D721Med (cell line): ENCODE measurements at regions not wholly inside any gene's neighbourhood (a gene's known extent, or its start where the extent isn't known, plus 50 kb on each side); places are given as distances from the start of the nearest gene placed in this dataset.

Experiments
- DNase-seq: peaks from one replicate; pipeline ENCODE4 v3.0.0; 2011; ENCODE audit warnings: low spot score; ENCODE audit not compliant: insufficient read length
- FAIRE-seq: peaks from 2 replicates; lab custom pipeline; 2011; peaks lifted over from hg19 to GRCh38; lab: Jason Lieb, UNC
- TF ChIP-seq, protein P1 (sequence below): IDR thresholded peaks from 2 replicates; pipeline ENCODE4 v1.5.1; 2012; ENCODE audit warnings: mild to moderate bottlenecking, control low read depth; ENCODE audit not compliant: insufficient read depth; ENCODE audit errors: missing control alignments

DNA sequence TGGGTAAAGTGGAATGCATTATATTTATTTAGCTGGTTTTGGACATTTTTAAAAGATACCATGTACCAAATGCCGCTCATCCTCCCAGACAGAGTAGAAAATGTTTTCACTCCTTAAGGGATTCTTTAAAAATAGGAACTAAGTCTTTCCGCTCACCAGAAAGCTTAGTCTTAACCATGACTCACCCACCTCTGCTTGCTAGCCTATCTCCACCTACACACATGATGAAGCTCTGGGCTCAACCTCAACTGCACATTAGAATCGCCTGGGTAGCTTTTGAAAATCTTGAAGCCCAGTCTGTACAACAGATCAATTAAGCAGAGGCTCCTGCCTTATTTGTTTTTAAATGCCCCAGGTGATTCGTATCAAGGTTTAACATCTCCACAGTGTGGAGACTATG, 260.5 kb downstream of the NEDD1 start:
- TF ChIP-seq, protein P1, sequence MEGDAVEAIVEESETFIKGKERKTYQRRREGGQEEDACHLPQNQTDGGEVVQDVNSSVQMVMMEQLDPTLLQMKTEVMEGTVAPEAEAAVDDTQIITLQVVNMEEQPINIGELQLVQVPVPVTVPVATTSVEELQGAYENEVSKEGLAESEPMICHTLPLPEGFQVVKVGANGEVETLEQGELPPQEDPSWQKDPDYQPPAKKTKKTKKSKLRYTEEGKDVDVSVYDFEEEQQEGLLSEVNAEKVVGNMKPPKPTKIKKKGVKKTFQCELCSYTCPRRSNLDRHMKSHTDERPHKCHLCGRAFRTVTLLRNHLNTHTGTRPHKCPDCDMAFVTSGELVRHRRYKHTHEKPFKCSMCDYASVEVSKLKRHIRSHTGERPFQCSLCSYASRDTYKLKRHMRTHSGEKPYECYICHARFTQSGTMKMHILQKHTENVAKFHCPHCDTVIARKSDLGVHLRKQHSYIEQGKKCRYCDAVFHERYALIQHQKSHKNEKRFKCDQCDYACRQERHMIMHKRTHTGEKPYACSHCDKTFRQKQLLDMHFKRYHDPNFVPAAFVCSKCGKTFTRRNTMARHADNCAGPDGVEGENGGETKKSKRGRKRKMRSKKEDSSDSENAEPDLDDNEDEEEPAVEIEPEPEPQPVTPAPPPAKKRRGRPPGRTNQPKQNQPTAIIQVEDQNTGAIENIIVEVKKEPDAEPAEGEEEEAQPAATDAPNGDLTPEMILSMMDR: no peak
- FAIRE-seq (no peak), DNase-seq (no peak)

DNA sequence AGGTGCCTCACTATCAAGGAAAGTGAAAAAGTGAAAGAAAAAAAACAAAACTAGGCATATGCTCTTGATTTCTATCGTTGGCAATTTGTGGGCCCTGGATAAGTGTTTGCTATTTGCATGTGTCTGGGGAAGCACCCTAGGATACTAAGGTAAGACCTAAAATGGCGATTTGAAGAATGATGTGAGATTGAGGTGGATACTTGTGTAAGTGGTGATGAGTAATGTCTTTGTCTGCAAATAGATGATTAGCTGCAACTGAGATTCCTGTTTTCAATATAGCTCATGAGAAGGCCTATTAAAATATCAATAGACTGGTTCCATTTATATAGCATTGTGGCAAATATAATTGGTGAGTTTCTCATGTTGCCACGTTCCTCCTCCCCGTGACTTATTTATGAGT, 261.7 kb downstream of the NEDD1 start:
- no peak for DNase-seq
- TF ChIP-seq, protein P1: no peak
- FAIRE-seq: no peak

DNA sequence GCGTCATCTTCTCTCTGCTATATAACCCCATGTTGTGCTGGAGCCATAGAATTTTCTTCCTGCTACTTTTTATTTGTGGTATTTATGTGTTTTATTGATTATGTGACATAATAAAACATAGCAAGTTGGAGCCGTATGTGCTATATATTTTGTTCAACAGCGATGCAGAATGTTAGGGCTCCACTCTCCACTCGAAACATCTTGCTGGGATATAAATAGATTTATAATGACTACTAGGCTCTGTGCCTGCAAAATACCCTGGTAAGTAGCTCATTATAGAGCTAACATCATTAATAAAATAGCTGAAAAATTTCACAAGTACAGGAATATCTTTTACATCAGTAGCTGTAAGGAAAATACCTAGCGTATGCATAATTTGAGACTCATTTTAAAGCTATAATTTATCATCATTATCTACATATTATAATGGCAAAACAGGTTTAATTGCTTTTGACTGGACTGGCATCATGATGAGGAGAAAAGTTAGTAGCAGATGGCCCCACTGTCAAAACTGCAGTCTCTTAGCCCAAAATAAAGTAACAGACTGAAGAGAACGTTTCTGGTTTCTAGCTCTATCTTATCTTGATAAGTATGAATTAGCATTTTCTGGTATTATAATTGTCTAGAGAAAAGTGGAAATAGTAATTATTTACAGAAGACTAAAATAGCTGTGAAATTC, 263.0 kb downstream of the NEDD1 start:
- TF ChIP-seq, protein P1: no peak
- DNase-seq (no peak), FAIRE-seq (no peak)

DNA sequence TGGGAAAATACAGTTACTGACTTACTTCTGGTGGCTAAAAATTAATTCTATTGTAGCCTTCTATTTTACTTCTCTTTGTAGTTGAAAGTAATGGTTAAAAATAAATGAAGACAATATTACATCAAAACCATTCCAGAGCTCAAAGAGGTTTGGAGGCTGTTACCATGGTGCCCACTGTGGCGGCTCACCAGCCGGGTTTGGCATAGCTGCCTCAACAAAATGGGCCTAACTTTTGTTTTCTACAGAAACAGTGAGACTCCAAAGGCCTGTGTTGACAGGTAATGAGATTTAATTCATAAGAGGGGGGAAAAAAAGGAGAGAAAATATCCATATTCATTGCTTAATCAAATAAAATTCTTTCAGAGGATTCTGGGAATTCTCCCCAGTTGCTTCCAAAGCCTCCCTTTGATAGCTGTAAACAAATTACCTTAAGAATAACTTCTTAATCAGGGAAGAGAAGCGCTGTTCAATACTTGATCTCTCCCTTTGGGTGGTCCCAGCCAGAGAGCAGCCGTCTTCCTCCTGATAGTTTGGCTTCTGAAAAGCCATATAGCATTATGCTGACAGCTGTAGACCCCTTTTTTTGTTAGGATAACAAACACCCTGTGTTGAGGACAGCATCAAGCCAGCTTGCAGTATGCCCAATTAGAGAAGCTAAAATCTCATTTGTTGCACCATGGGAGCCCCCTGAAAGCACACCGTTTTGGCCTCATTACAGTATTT, 266.8 kb downstream of the NEDD1 start:
- DNase-seq (no peak), FAIRE-seq (no peak)
- TF ChIP-seq, protein P1: no peak

DNA sequence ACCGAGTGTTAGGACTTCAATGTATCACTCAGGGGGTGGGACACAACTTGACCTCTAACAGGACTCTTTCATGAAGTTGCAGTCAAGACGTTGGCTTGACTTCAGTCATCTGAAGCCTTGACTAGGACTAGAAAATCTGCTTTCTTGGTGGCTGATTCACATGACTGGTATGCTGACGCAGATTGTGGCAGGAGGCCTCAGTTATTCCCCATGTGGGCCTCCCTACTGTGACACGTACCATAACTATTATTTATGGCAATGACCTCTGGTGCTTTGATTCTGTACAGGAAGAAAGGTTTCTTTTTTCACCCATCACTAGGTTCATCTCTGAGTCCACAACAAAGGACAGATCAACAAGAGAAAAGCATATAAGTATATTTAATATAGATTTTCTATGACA, 270.4 kb downstream of the NEDD1 start:
- DNase-seq: no peak
- FAIRE-seq: no peak
- TF ChIP-seq, protein P1: no peak

DNA sequence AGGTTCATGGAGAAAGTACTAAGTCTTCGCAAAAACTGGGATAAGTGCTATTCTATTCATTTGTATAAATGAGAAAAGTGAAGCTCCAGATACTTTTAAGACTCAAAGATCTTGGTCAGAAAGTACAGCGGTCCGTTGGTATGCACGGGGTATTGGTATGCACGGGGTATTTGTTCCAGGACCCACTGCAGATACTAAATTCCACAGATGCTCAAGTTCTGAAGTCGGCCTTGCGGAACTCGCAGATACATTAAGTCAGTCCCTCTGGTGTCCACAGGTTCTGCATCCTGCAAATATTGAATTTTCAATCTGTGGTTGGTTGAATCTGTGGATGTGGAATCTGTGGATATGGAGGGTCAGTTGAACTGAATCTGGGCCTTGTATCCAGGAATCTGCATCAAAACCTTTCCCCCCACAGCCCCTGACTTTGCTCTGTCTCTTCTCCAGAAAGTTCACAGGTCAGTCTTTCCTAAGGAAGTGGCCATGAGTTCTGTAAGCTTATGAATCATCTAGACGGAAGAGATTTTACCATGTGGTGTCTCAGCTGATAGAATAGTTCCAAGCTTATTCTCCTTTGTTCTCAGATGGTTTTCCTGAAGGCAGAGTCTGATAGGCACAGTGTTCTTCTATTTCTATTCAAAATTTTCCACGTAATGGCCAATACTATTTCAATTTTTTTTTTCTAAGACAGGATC, 274.7 kb downstream of the NEDD1 start:
- FAIRE-seq (no peak), DNase-seq (no peak)
- TF ChIP-seq, protein P1: no peak
